ENCODE measurements at regions not wholly inside any gene's neighbourhood (a gene's known extent, or its start where the extent isn't known, plus 50 kb on each side); places are given as distances from the start of the nearest gene placed in this dataset.

GRCh38 chr6:95503568-95503967, 73.8 kb upstream of the MANEA start:
- H3K23ac ChIP-seq (ENCODE audit: insufficient read length, low read depth, low read length) = no peak overlapping the region
- H4K20me1 ChIP-seq (ENCODE audit: control insufficient read depth, insufficient read depth, insufficient read length) = no peaks in the 10 kb centered on the region
- H3T11ph ChIP-seq (ENCODE audit: low read length) = no peak overlapping the region
- no peak overlapping the region for H2BK5ac ChIP-seq (ENCODE audit: insufficient read length, low read length)
- no peak overlapping the region for H3K18ac ChIP-seq (ENCODE audit: insufficient read length, low read depth, low read length)
- WGBS (ENCODE audit: extremely low coverage, insufficient read length, low lambda C conversion rate) = no CpG with 5 or more reads among the region's 1 CpG
- H3K4me1 ChIP-seq (ENCODE audit: insufficient read depth, low read length) = no peaks in the 10 kb centered on the region
- H2BK15ac ChIP-seq (ENCODE audit: low read depth, low read length) = no peak overlapping the region
- Mint-ChIP-seq H3K27ac (no peak overlapping the region), H3K36me3 (ENCODE audit: insufficient read depth in 1 of 3, low read depth in 3 of 3) (peaks cover 0 to 12% (median 0%) of the 10 kb centered on the region in 3 experiments; a peak in 3 of 7 replicates), H3K4me1 (no peaks in the 10 kb centered on the region), H3K4me3 (no peak overlapping the region), H3K9me3 (peaks cover 7 to 12% of the 10 kb centered on the region in 2 experiments), H3K27me3 (ENCODE audit: low read depth) (no peaks in the 10 kb centered on the region)
- H3K79me1 ChIP-seq (ENCODE audit: insufficient read depth, low read depth, low read length, poor library complexity, severe bottlenecking) = no peaks in the 10 kb centered on the region
- no peak overlapping the region for H2BK120ac ChIP-seq (ENCODE audit: low read depth, low read length, poor library complexity, severe bottlenecking)
- H4K8ac ChIP-seq (replicated peaks; ENCODE audit: insufficient read length, low read depth, low read length) = no peak overlapping the region
- H2BK12ac ChIP-seq (ENCODE audit: insufficient read length, low read depth, low read length) = no peak overlapping the region
- no peaks in the 10 kb centered on the region for H3K79me2 ChIP-seq (ENCODE audit: insufficient read depth, low read length)
- H2AK5ac ChIP-seq (ENCODE audit: insufficient read length, low read length) = no peak overlapping the region
- H3K4ac ChIP-seq (ENCODE audit: low read depth, low read length) = no peak overlapping the region
- no peak for DNase-seq
- no peak overlapping the region for H3K9ac ChIP-seq (ENCODE audit: extremely low read depth, insufficient read length, low read length)
- H3K23me2 ChIP-seq (ENCODE audit: insufficient read length, low read depth, low read length, poor library complexity, severe bottlenecking) = no peaks in the 10 kb centered on the region
- H3K9me3 ChIP-seq (ENCODE audit: control insufficient read depth, low read depth, low read length) = no peaks in the 10 kb centered on the region
- no peak for TF ChIP-seq CTCF (conservative IDR thresholded peaks at IDR 0.05)
- H3K27me3 ChIP-seq (ENCODE audit: insufficient read depth, low read length) = no peaks in the 10 kb centered on the region
- H2BK20ac ChIP-seq (ENCODE audit: low read depth, low read length, poor library complexity, severe bottlenecking) = no peak overlapping the region
- H4K5ac ChIP-seq (ENCODE audit: insufficient read length, low read depth, low read length) = no peak overlapping the region
- H4K91ac ChIP-seq (ENCODE audit: insufficient read length, low read depth, low read length) = no peak overlapping the region
- H3K56ac ChIP-seq (ENCODE audit: insufficient read length, low read depth, low read length) = no peak overlapping the region
- H2AFZ ChIP-seq (ENCODE audit: low read length) = no peak overlapping the region
- H3K14ac ChIP-seq (ENCODE audit: insufficient read depth, low read length) = no peak overlapping the region
- no peak overlapping the region for H3K4me2 ChIP-seq (ENCODE audit: insufficient read depth, insufficient read length, low read length)
- H3K27ac ChIP-seq (ENCODE audit: insufficient read length, low read depth, low read length) = no peak overlapping the region

Measured in H9 (cell line).